ENCODE measurements at regions not wholly inside any gene's neighbourhood (a gene's known extent, or its start where the extent isn't known, plus 50 kb on each side); places are given as distances from the start of the nearest gene placed in this dataset.

- TF ChIP-seq CTCF (IDR thresholded peaks at IDR 0.05) (no peak), POLR2A (IDR thresholded peaks at IDR 0.05) (no peak), EP300 (IDR thresholded peaks at IDR 0.05) (no peak)
Measured at GRCh38 chr17:71055128-71055527, 885.8 kb downstream of the KCNJ2 start.

Measured in ovary (tissue), 3 donors.